Endothelial cell of umbilical vein (primary cell): ENCODE measurements at regions not wholly inside any gene's neighbourhood (a gene's known extent, or its start where the extent isn't known, plus 50 kb on each side); places are given as distances from the start of the nearest gene placed in this dataset.

ENCODE experiments used
- BruUV-seq: library from RNA; stranded (reverse); fragments of 400-500 nt; replicated peaks from 2 replicates; lab custom pipeline; 2021; lab: Mats Ljungman, UMichigan
- CTCF ChIA-PET: fragments of 300-600, 350-600 bp; sonication (Branson Sonifier 250); formaldehyde crosslinking; loops from one replicate; lab custom pipeline; 2021; ENCODE audit warnings: antibody characterized with exemption, inconsistent platforms; lab: Charles Lee
- POLR2A ChIA-PET: fragments of 300-600, 350-600 bp; sonication (Branson Sonifier 250); formaldehyde crosslinking; loops from one replicate; lab custom pipeline; 2021; ENCODE audit warnings: antibody characterized with exemption, inconsistent platforms; lab: Charles Lee
- DNase-seq: peaks from one replicate; pipeline ENCODE4 v3.0.0-alpha.2; 2011; ENCODE audit warnings: low read depth, low spot score
- FAIRE-seq: peaks from 2 replicates; lab custom pipeline; 2011; peaks lifted over from hg19 to GRCh38; lab: Jason Lieb, UNC
- H2AFZ ChIP-seq: 2 replicates; pipeline ENCODE4 v1.6.0; 2012; ENCODE audit warnings: low read depth, low read length, control low read depth, inconsistent platforms
- H3K27ac ChIP-seq: 2 replicates; pipeline ENCODE4 v1.5.1; 2011; ENCODE audit warnings: low read depth, mild to moderate bottlenecking, control low read depth, low read length, moderate library complexity; ENCODE audit not compliant: insufficient read depth
- H3K27me3 ChIP-seq, 2 experiments: 2 replicates each; pipeline versions ENCODE4 v1.6.0 to v1.6.1; 2011; ENCODE audit warnings: low read length in 2 of 2, mixed read lengths in 1 of 2; ENCODE audit not compliant: control insufficient read depth in 2 of 2, insufficient read depth in 2 of 2
- H3K36me3 ChIP-seq, 2 experiments: 2 replicates in 1 of 2; 3 replicates in 1 of 2; pipeline ENCODE4 v1.5.1; 2011; ENCODE audit warnings: low read length in 2 of 2, mild to moderate bottlenecking in 1 of 2, moderate library complexity in 1 of 2; ENCODE audit not compliant: control insufficient read depth in 2 of 2, insufficient read depth in 2 of 2; ENCODE audit errors: extremely low read depth in 1 of 2
- H3K4me1 ChIP-seq: 3 replicates; pipeline ENCODE4 v1.5.1; 2011; ENCODE audit warnings: mild to moderate bottlenecking, low read length; ENCODE audit not compliant: control insufficient read depth, insufficient read depth; ENCODE audit errors: extremely low read depth
- H3K4me2 ChIP-seq: 2 replicates; pipeline ENCODE4 v1.6.1; 2011; ENCODE audit warnings: low read length, control low read depth, mixed read lengths; ENCODE audit not compliant: insufficient read depth
- H3K4me3 ChIP-seq, 3 experiments: fragments of 200-600 bp in 1 of 3; sonication (generic), shearing (Covaris generic) in 1 of 3; replicated peaks in 1 of 3; 2 replicates each; pipeline ENCODE4 v1.5.1; 2011 to 2016; ENCODE audit warnings: control low read depth in 3 of 3, low read length in 3 of 3, mild to moderate bottlenecking in 2 of 3, inconsistent platforms in 1 of 3, low read depth in 1 of 3, moderate library complexity in 1 of 3; ENCODE audit not compliant: insufficient read depth in 1 of 3
- H3K79me2 ChIP-seq: 2 replicates; pipeline ENCODE4 v1.6.0; 2012; ENCODE audit warnings: low read length, inconsistent platforms; ENCODE audit not compliant: control insufficient read depth, insufficient read depth
- H3K9ac ChIP-seq: replicated peaks from 2 replicates; pipeline ENCODE3; 2011; ENCODE audit warnings: low read length, control low read depth; ENCODE audit not compliant: insufficient read depth; ENCODE audit errors: extremely low read depth
- H3K9me1 ChIP-seq: replicated peaks from 3 replicates; pipeline ENCODE4 v1.6.0; 2011; ENCODE audit warnings: mild to moderate bottlenecking, low read length; ENCODE audit not compliant: control insufficient read depth, insufficient read depth; ENCODE audit errors: extremely low read depth
- H3K9me3 ChIP-seq: replicated peaks from 2 replicates; pipeline ENCODE4 v1.5.1; 2012; ENCODE audit warnings: low read length, inconsistent platforms; ENCODE audit not compliant: control insufficient read depth, insufficient read depth
- H4K20me1 ChIP-seq: replicated peaks from 2 replicates; pipeline ENCODE3; 2011; ENCODE audit warnings: mild to moderate bottlenecking, low read length; ENCODE audit not compliant: control insufficient read depth, insufficient read depth; ENCODE audit errors: extremely low read depth
- CTCF ChIP-seq, 2 donors: IDR thresholded peaks; 1 replicate in 1 of 2; 2 replicates in 1 of 2; pipeline ENCODE4 v1.5.1; 2011; ENCODE audit warnings: low read length in 2 of 2, mild to moderate bottlenecking in 2 of 2, moderate library complexity in 2 of 2, control low read depth in 1 of 2, inconsistent platforms in 1 of 2, low read depth in 1 of 2; ENCODE audit not compliant: insufficient read depth in 1 of 2; ENCODE audit errors: extremely low read depth in 1 of 2
- EZH2 ChIP-seq: IDR thresholded peaks from 2 replicates; pipeline ENCODE4 v1.6.1; 2012; ENCODE audit warnings: borderline replicate concordance, low read depth, mild to moderate bottlenecking, moderate library complexity, low read length, inconsistent platforms; ENCODE audit not compliant: severe bottlenecking
- FOS ChIP-seq: IDR thresholded peaks from 2 replicates; pipeline ENCODE4 v1.6.1; 2011; ENCODE audit warnings: mild to moderate bottlenecking, low read length, moderate library complexity, borderline replicate concordance; ENCODE audit not compliant: insufficient read depth
- GATA2 ChIP-seq: IDR thresholded peaks from 2 replicates; pipeline ENCODE4 v1.7.0; 2011; ENCODE audit warnings: low read depth, mild to moderate bottlenecking, moderate library complexity, mixed read lengths, low read length; ENCODE audit not compliant: insufficient read length, insufficient read depth
- JUN ChIP-seq: IDR thresholded peaks from 2 replicates; pipeline ENCODE4 v1.6.1; 2011; ENCODE audit warnings: borderline replicate concordance, low read depth; ENCODE audit not compliant: insufficient read length, insufficient read depth
- MAX ChIP-seq: IDR thresholded peaks from 2 replicates; pipeline ENCODE4 v1.6.1; 2011; ENCODE audit not compliant: insufficient read depth, insufficient read length
- MYC ChIP-seq: IDR thresholded peaks from one replicate; pipeline ENCODE4 v1.6.1; 2011; ENCODE audit warnings: mild to moderate bottlenecking, low read depth, low read length
- POLR2A ChIP-seq: IDR thresholded peaks from 2 replicates; pipeline ENCODE4 v1.6.1; 2012; ENCODE audit warnings: low read depth, mild to moderate bottlenecking, control low read depth, low read length
- POLR2AphosphoS5 ChIP-seq: IDR thresholded peaks from 2 replicates; pipeline ENCODE4 v1.6.1; 2012; ENCODE audit warnings: low read depth, mild to moderate bottlenecking, control low read depth, low read length, moderate library complexity; ENCODE audit not compliant: insufficient read depth
- dilution Hi-C: fragments of 300-500 bp; cut with MboI; formaldehyde crosslinking; loops from one replicate; pipeline ENCODE4 v1.15.0; 2019; ENCODE audit warnings: low sequenced_read_pairs; ENCODE audit not compliant: extremely low pct_ligation_motif_present
- intact Hi-C: fragments of 100-400 bp; cut with micrococcal nuclease; formaldehyde crosslinking; loops from one replicate; pipeline ENCODE4 v1.10.0; 2022

GRCh38 chr12:124620606-124621295, 53.3 kb upstream of the NCOR2 start:
- Histone ChIP-seq H3K9me1 (no peaks in the 10 kb centered on the region), H3K9me3 (no peaks in the 10 kb centered on the region), H3K79me2 (no peaks in the 10 kb centered on the region), H2AFZ (no peak overlapping the region), H3K4me2 (no peak overlapping the region), H3K36me3 (no peaks in the 10 kb centered on the region), H3K4me3 (no peak overlapping the region), H3K9ac (no peak overlapping the region), H3K4me1 (peaks cover 14% of the 10 kb centered on the region), H3K27me3 (no peaks in the 10 kb centered on the region), H3K27ac (no peak overlapping the region), H4K20me1 (no peaks in the 10 kb centered on the region)
- DNase-seq (no peak), FAIRE-seq (no peak)
- ChIA-PET POLR2A (no interaction called here), CTCF (no interaction called here)
- BruUV-seq, result no TSS peak
- dilution Hi-C loops (no loop called here), intact Hi-C loops (no loop called here)
- TF ChIP-seq FOS (no peak), EZH2 (no peak), MAX (no peak), POLR2AphosphoS5 (no peak), JUN (no peak), GATA2 (no peak), MYC (no peak), CTCF (IDR thresholded peaks at IDR 0.05; ENCODE audit: extremely low read depth in 1 of 2, insufficient read depth in 1 of 2, low read depth in 1 of 2, low read length in 2 of 2) (no peak), POLR2A (no peak)
